ENCODE measurements at regions not wholly inside any gene's neighbourhood (a gene's known extent, or its start where the extent isn't known, plus 50 kb on each side); places are given as distances from the start of the nearest gene placed in this dataset.

- Histone ChIP-seq H4K20me1 (replicated peaks; ENCODE audit: control insufficient read depth, insufficient read depth, low read length) (0 out of 2 replicates have a peak, but pooled peaks cover 3% of the 10 kb centered on the region), H3K9ac (ENCODE audit: insufficient read depth in 1 of 2, low read depth in 2 of 2, low read length in 2 of 2) (no peak overlapping the region), H3K9me1 (ENCODE audit: control insufficient read depth, insufficient read depth, low read length) (no peaks in the 10 kb centered on the region), H3K36me3 (ENCODE audit: control insufficient read depth, insufficient read depth, low read length) (no peaks in the 10 kb centered on the region), H3K79me2 (ENCODE audit: control insufficient read depth, insufficient read depth, low read length) (no peaks in the 10 kb centered on the region), H3K27me3 (ENCODE audit: control insufficient read depth in 2 of 2, insufficient read depth in 2 of 2, low read length in 2 of 2) (peaks cover 2 to 18% of the 10 kb centered on the region in 2 experiments; a peak in 4 of 5 replicates), H3K4me3 (no peak overlapping the region), H3K27ac (ENCODE audit: extremely low read depth, low read depth, low read length) (no peak overlapping the region), H3K4me2 (ENCODE audit: insufficient read depth, low read length) (peak overlapping the region; percentile 0; the same call in 1 of the 2 replicates), H3K9me3 (replicated peaks; ENCODE audit: control insufficient read depth, insufficient read depth, low read depth, low read length) (no peaks in the 10 kb centered on the region), H2AFZ (ENCODE audit: low read depth, low read length) (peak overlapping the region; percentile 19; the same call in 1 of the 2 replicates), H3K4me1 (replicated peaks in 1 of 2; ENCODE audit: control insufficient read depth in 2 of 2, insufficient read depth in 2 of 2, low read length in 2 of 2) (peaks cover 0 to 3% of the 10 kb centered on the region in 2 experiments; a peak in 1 of 5 replicates)
- ChIA-PET POLR2A (interaction anchor here (0.7 kb wide), 1 partner anchor 840 kb away, joined by 3 read pairs; no protein-coding TSS in a partner anchor), CTCF (ENCODE audit: low intra/inter-chr PET ratio) (no interaction called here)
- no peak for FAIRE-seq
- no TSS peak for BruUV-seq (replicated peaks)
- 7% methylated on average over 11 of the region's 12 CpGs for WGBS (ENCODE audit: insufficient coverage, low coverage, missing lambda C conversion rate)
- in situ Hi-C loops (cut with MboI) (no loop called here), intact Hi-C loops (cut with micrococcal nuclease) (no loop called here)
- no peak for DNase-seq (ENCODE audit: extremely low read depth in 1 of 4, low spot score in 3 of 4)
- no peak for ATAC-seq
- no peak for TF ChIP-seq POLR3G (IDR thresholded peaks at IDR 0.05; ENCODE audit: extremely low read depth, insufficient read length, insufficient replicate concordance)
- TF ChIP-seq NFIC (IDR thresholded peaks at IDR 0.05): peak; percentile 42
- TF ChIP-seq BRF2 (IDR thresholded peaks at IDR 0.05; ENCODE audit: borderline replicate concordance, insufficient read depth, insufficient read length): no peak
- TF ChIP-seq MAFK (IDR thresholded peaks at IDR 0.05; ENCODE audit: low read length): no peak
Observed at GRCh38 chr15:70526221-70526973, 237.0 kb downstream of the UACA start.
